ENCODE measurements at regions not wholly inside any gene's neighbourhood (a gene's known extent, or its start where the extent isn't known, plus 50 kb on each side); places are given as distances from the start of the nearest gene placed in this dataset.

DNA sequence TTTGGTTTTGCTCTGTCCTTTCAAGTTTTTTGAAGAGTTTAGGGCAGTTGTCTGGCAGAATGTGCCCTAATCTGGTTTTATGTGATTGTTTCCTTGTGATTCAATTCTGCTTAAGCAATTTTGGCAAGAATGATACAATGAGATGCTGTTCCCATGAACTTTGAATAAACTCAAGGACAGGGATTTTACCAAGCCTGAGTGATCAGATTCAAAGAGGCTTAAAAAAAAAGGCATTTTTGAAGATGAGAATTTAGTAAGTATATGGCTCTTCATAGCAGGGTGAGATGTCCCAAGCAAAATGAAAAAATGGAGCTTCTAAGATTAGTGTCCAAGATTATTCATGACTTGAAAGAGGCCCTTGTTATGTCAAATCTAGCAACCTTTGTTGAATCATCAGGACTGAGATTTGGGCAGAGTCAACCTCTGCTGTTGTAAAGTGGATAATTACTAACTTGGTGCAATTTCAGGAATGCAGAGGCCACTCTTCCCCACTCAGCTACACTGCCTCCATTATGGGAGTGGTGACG is 180.6 kb upstream of the NUDT4 start:
- Mint-ChIP-seq H3K36me3 (ENCODE audit: low read depth) (no peaks in the 10 kb centered on the region), H3K4me1 (ENCODE audit: low read depth) (peaks cover 3% of the 10 kb centered on the region), H3K9me3 (peaks cover 11% of the 10 kb centered on the region), H3K27me3 (peaks cover 5% of the 10 kb centered on the region), H3K4me3 (no peak overlapping the region), H3K27ac (no peak overlapping the region)
- ATAC-seq (no peak), DNase-seq (no peak)
- POLR2A ChIA-PET: no interaction called here
- intact Hi-C loops (cut with micrococcal nuclease): no loop called here
- no peak for TF ChIP-seq CTCF (IDR thresholded peaks at IDR 0.05)
- CTCF ChIA-PET: no interaction called here

DNA sequence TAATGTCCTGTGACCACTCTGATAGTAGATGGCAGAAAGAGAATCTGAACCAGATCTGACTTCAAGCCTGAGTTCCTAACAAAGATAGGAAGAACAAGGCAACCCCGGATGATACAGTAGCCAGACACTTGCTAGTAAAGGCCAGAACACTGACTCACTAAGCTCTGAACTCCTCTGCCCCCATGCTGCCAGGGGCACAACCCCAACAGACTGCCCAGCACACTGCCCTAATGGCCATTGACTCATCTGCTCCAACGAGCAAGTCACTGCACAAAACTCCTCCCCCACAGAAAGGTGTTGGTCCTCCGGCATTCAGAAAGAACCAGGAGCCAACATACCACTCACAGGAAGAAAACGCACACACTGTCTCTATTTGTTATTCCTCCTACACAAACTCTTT is 179.6 kb upstream of the NUDT4 start:
- intact Hi-C loops (cut with micrococcal nuclease): no loop called here
- no peak for TF ChIP-seq CTCF (IDR thresholded peaks at IDR 0.05)
- H3K4me1 Mint-ChIP-seq (ENCODE audit: low read depth): peaks cover 3% of the 10 kb centered on the region
- CTCF ChIA-PET: no interaction called here
- H3K36me3 Mint-ChIP-seq (ENCODE audit: low read depth): no peaks in the 10 kb centered on the region
- POLR2A ChIA-PET: no interaction called here
- H3K9me3 Mint-ChIP-seq: peaks cover 8% of the 10 kb centered on the region
- ATAC-seq (no peak), DNase-seq (no peak)
- H3K27me3 Mint-ChIP-seq: peaks cover 5% of the 10 kb centered on the region
- H3K27ac Mint-ChIP-seq: no peak overlapping the region
- no peak overlapping the region for H3K4me3 Mint-ChIP-seq

DNA sequence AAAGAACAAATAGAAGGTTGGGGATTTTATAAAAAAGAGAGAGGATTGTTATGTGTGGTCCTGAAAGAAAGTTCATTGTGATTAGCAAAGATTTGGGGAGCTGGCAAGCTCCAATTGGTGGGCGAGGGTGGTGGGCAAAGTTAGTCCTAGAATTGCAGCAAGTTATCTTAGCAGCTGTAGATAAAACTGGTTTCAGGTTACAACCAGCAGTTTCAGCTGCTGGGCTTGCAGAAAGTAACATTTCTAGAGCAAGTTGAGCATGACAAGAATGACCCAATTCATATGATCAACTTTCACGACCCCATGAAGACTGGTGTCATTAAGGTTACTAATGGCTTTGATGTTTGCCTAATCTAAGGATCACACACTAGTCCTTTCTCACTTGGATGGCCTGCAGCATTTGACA is 177.9 kb upstream of the NUDT4 start:
- no peaks in the 10 kb centered on the region for H3K36me3 Mint-ChIP-seq (ENCODE audit: low read depth)
- peaks cover under 1% of the 10 kb centered on the region for H3K9me3 Mint-ChIP-seq
- peaks cover 3% of the 10 kb centered on the region for H3K4me1 Mint-ChIP-seq (ENCODE audit: low read depth)
- ATAC-seq (no peak), DNase-seq (no peak)
- no peak overlapping the region for H3K27ac Mint-ChIP-seq
- POLR2A ChIA-PET: no interaction called here
- CTCF ChIA-PET: interaction anchor here (0.7 to 1.6 kb wide), 2 partner anchors 185 to 216 kb away, joined by 3 read pairs; no protein-coding TSS in a partner anchor
- intact Hi-C loops (cut with micrococcal nuclease): no loop called here
- no peak for TF ChIP-seq CTCF (IDR thresholded peaks at IDR 0.05)
- H3K27me3 Mint-ChIP-seq: peaks cover 5% of the 10 kb centered on the region
- H3K4me3 Mint-ChIP-seq: no peak overlapping the region

DNA sequence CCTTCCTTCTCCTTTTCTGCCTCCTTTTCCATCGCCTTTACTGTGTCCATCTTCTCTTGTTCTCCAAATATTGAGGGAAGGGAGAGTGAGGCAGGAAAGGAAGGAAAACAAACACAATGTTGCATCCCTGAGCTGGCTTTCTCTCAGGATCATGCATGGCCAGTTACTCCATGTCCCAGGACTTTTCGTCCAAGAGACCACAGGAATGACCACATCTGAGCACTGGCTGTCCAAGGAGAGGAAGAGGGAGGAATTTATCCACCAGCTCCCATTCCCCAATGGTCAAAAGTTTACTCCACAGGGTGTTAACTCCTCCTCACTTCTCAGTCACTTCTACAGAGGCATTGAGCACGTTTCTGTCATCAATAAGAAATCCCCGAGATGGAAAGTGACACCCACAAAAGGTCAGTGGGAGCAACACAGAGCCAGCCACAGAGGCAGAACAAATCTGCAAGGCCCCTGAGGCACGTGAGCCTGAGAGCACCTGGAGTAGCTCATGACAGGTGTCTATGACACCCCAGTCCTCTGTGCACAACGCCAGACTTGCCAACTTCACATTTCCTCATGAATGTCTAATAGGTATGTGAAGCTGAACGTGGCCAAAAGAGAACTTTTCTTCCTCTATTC is 177.3 kb upstream of the NUDT4 start:
- peaks cover 5% of the 10 kb centered on the region for H3K27me3 Mint-ChIP-seq
- H3K27ac Mint-ChIP-seq: no peak overlapping the region
- no peaks in the 10 kb centered on the region for H3K36me3 Mint-ChIP-seq (ENCODE audit: low read depth)
- H3K4me3 Mint-ChIP-seq: no peak overlapping the region
- H3K4me1 Mint-ChIP-seq (ENCODE audit: low read depth): peaks cover 3% of the 10 kb centered on the region
- ATAC-seq (no peak), DNase-seq (peak; percentile 10)
- CTCF ChIA-PET: interaction anchor here (1.6 kb wide), 1 partner anchor 184 kb away, joined by 3 read pairs; no protein-coding TSS in a partner anchor
- POLR2A ChIA-PET: interaction anchor here (0.6 kb wide), 1 partner anchor 208 kb away, joined by 3 read pairs; no protein-coding TSS in a partner anchor
- no peak for TF ChIP-seq CTCF (IDR thresholded peaks at IDR 0.05)
- intact Hi-C loops (cut with micrococcal nuclease): no loop called here
- H3K9me3 Mint-ChIP-seq: no peaks in the 10 kb centered on the region

- intact Hi-C loops (cut with micrococcal nuclease): no loop called here
- Mint-ChIP-seq H3K4me3 (no peak overlapping the region), H3K9me3 (no peaks in the 10 kb centered on the region), H3K27me3 (peaks cover 5% of the 10 kb centered on the region), H3K27ac (no peak overlapping the region), H3K4me1 (ENCODE audit: low read depth) (peaks cover 3% of the 10 kb centered on the region), H3K36me3 (ENCODE audit: low read depth) (no peaks in the 10 kb centered on the region)
- no peak for TF ChIP-seq CTCF (IDR thresholded peaks at IDR 0.05)
- CTCF ChIA-PET: interaction anchor here (0.7 to 1.1 kb wide), 3 partner anchors 9 to 104 kb away, joined by 3 to 4 read pairs (median 4); no protein-coding TSS in a partner anchor
- no peak for ATAC-seq
- DNase-seq: no peak
- POLR2A ChIA-PET: no interaction called here
Measured at GRCh38 chr12:93201990-93202389, 175.7 kb upstream of the NUDT4 start.
